SK-N-SH (cell line): ENCODE measurements at regions not wholly inside any gene's neighbourhood (a gene's known extent, or its start where the extent isn't known, plus 50 kb on each side); places are given as distances from the start of the nearest gene placed in this dataset.

Experiments
- CTCF ChIP-seq: fragments of 200-600 bp; sonication (generic); IDR thresholded peaks from 2 replicates; pipeline ENCODE4 v1.6.1; 2017; ENCODE audit warnings: antibody characterized with exemption, mild to moderate bottlenecking, moderate library complexity
- EP300 ChIP-seq, 2 experiments: IDR thresholded peaks; 2 replicates each; pipeline versions ENCODE4 v1.4.0 to v1.6.1; 2012; ENCODE audit warnings: borderline replicate concordance in 1 of 2, low read depth in 1 of 2, low read length in 1 of 2
- MAX ChIP-seq: IDR thresholded peaks from 2 replicates; pipeline ENCODE4 v1.4.0; 2012; ENCODE audit warnings: low read depth
- MEF2A ChIP-seq: IDR thresholded peaks from 2 replicates; pipeline ENCODE4 v1.4.0; 2012; ENCODE audit warnings: low read depth, borderline replicate concordance
- NFIC ChIP-seq: IDR thresholded peaks from 2 replicates; pipeline ENCODE4 v1.4.0; 2012; ENCODE audit warnings: borderline replicate concordance
- RFX5 ChIP-seq: IDR thresholded peaks from 2 replicates; pipeline ENCODE4 v1.6.1; 2012; ENCODE audit warnings: mild to moderate bottlenecking, improper control_type of control experiment, low read length
- USF2 ChIP-seq: fragments of 150-350 bp; IDR thresholded peaks from 2 replicates; pipeline ENCODE4 v1.6.1; 2017; ENCODE audit warnings: antibody characterized with exemption, low read length, low read depth, borderline replicate concordance

GRCh38 chr2:114128725-114129124, 238.8 kb downstream of the ACTR3 start:
- no peak for TF ChIP-seq CTCF
- no peak for TF ChIP-seq USF2
- no peak for TF ChIP-seq MEF2A
- no peak for TF ChIP-seq MAX
- TF ChIP-seq EP300 (IDR thresholded peaks at IDR 0.05; ENCODE audit: borderline replicate concordance in 1 of 2, low read depth in 1 of 2, low read length in 1 of 2) = no peak
- no peak for TF ChIP-seq RFX5
- no peak for TF ChIP-seq NFIC
